Cerebellar cortex (tissue), 1 donor: ENCODE measurements at regions not wholly inside any gene's neighbourhood (a gene's known extent, or its start where the extent isn't known, plus 50 kb on each side); places are given as distances from the start of the nearest gene placed in this dataset.

Experiments used
- DNase-seq: peaks from one replicate; pipeline ENCODE4 v3.0.0-alpha.2; 2015; ENCODE audit warnings: low spot score

DNA sequence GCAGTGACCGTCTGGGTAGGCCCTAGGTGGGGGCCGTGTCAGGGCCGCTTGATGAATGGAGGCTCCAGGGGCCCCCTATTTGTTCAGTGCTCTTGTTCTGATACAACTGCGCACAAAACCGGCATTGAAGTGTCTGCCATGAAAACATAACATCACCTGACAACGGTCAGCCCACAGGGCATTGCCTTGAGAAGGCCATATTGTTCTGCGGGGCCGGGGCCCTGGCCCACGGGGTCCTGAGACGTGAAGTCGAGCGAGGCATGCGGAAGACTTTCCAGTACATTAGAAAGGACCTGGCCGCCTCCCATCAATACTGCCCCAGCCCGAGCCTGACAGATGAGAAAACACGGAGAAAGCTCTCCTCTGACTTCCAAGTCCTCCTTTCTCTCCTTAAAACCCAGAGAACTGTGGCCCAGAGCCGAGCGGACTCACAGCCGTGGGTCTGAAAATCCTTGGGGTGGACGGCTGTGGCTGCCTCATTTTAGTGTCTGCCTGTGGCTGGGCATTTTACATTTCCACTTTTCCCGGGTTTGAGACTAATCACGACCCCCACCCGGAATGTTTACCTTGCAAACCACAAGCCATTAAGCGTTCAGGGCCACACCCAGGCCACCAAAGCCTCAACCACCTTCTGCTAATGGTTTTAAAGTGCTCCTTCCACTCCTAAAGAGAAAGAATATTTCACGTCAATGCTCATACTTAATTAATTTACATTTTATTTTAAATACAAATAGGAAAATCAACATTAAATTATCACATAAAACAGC lies 391.0 kb upstream of the IRX2 start:
- DNase-seq: no peak

- DNase-seq: no peak
Observed at GRCh38 chr5:3140117-3140516, 388.6 kb upstream of the IRX2 start.

- no peak for DNase-seq
Observed at GRCh38 chr5:3139499-3139931, 388.0 kb upstream of the IRX2 start.

DNA sequence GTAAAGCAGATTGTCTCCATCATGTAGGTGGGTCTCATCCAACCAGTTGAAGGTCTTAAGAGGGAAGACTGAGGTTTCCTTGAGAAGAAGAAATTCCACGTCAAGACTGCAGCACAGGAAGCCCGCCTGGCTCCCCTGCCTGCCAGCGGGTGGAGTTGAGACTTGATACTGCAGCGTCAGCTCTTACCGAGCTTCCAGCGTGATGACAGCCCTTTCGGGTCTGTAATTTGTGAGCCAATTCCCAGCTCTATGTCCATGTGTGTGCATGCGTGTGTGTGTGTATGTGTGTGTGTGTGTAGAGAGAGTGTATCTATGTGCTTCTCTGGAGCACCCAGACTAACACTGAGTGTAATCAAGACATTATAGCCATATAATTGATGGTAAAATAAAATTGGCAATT lies 379.7 kb upstream of the IRX2 start:
- DNase-seq: no peak

GRCh38 chr5:3129252-3129651 lies 377.8 kb upstream of the IRX2 start:
- DNase-seq: no peak

- DNase-seq: no peak
Observed at GRCh38 chr5:3127423-3127911, 376.0 kb upstream of the IRX2 start.

- DNase-seq: no peak
Observed at GRCh38 chr5:3126639-3127038, 375.2 kb upstream of the IRX2 start.

GRCh38 chr5:3124410-3124809 lies 372.9 kb upstream of the IRX2 start:
- DNase-seq: no peak

GRCh38 chr5:3123763-3124157 lies 372.3 kb upstream of the IRX2 start:
- DNase-seq: no peak

GRCh38 chr5:3122985-3123762 lies 371.7 kb upstream of the IRX2 start:
- no peak for DNase-seq

DNA sequence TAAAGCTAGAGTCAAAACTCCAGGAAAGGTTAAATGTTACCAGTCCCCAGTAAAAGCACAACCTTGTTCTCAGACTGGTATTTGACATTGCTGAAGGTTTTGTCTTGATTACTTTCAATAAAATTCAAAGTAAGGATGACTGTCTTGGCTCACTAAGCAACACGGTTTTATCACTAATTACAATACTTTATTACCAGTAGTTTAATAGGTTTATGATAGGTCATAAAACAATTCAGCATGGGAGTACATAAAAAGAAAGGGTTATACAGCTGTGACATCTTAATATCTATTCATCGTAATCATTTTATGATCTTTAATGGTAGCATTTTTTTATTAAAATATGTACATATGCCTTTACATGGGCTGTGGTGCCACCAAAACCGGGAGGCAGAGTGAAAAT lies 370.7 kb upstream of the IRX2 start:
- no peak for DNase-seq

DNA sequence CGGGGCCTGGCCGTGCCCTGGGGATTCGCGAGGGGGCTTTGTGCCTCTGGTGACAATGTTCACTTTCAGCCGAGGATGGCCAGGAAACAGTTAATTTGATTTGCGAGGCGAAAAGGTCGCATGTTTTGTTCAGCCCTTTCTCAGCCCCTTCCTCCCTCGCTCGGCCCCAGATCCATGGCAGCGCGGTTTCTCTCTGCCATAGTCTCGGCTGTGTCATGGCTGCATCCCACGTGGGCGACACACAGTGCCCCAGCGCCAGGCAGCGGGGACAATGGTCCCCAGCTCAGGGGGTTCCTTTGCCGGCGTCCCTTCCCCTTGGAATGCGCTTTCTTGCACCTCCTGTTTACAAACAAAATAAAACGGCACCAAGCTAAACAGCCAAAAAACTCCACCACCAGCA lies 370.3 kb upstream of the IRX2 start:
- DNase-seq: no peak

GRCh38 chr5:3120028-3120427 lies 368.6 kb upstream of the IRX2 start:
- no peak for DNase-seq

GRCh38 chr5:3119435-3119834 lies 368.0 kb upstream of the IRX2 start:
- DNase-seq: no peak

GRCh38 chr5:3118340-3118739 lies 366.9 kb upstream of the IRX2 start:
- DNase-seq: no peak

GRCh38 chr5:3116366-3116765 lies 364.9 kb upstream of the IRX2 start:
- no peak for DNase-seq

- no peak for DNase-seq
Observed at GRCh38 chr5:3114467-3114866, 363.0 kb upstream of the IRX2 start.

DNA sequence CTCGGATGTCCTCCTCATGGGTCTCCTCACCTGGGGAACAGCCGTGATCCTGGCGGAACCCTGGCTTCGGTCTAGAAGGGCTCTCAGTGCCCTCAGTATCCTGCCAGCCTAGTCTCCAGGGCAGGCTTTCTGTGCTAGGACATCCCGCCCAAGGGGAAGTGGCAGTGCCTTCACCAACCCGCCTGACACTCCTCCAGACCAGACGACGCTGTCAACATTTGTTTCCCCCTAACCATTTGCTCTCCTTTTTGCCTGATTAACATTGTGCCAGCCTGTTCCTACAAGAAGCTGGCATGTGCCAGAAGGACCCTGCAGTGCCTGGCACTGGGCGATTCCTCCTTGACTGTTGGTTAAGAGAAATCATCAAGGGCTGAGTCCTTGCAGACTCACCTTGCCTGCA lies 358.9 kb upstream of the IRX2 start:
- no peak for DNase-seq

GRCh38 chr5:3107156-3107611 lies 355.7 kb upstream of the IRX2 start:
- DNase-seq: no peak

DNA sequence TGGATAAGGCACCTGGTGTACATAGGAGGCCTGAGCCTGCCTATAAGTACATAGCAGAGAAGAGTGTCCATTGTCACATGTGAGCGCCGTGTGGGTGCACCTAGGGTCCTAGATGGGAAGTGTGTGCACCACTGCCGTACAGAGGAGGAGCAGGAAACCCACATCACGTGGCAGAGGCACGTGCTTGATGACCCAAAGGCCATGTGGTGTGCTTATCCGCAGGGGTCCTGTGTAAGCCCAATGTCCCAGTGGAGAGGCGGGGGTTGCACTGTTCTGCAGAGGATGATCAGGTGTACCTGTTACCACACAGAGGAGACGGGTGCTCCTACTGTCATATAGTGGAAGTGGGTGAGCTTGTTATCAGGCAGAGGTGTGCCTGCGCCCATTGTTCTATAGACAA lies 354.1 kb upstream of the IRX2 start:
- no peak for DNase-seq

DNA sequence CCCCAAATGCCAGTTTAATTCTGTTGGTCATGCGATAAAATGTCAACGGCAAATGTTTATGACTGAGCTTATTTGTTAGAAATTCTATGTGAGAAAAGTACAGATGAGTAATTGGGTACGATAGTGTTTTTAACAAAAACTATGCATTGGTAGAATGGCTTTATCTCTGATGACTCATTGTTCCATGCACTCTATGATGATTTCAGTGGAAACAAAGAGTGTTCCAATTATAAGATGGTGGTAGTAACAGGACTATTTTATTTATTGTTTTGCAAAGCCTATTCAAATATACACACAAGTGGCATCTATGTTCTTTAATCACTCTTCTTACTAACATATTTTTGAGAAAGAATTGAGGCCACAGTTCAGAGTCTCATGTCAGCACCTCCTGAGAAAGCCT lies 353.7 kb upstream of the IRX2 start:
- no peak for DNase-seq

- no peak for DNase-seq
Observed at GRCh38 chr5:3104429-3105060, 353.1 kb upstream of the IRX2 start.

DNA sequence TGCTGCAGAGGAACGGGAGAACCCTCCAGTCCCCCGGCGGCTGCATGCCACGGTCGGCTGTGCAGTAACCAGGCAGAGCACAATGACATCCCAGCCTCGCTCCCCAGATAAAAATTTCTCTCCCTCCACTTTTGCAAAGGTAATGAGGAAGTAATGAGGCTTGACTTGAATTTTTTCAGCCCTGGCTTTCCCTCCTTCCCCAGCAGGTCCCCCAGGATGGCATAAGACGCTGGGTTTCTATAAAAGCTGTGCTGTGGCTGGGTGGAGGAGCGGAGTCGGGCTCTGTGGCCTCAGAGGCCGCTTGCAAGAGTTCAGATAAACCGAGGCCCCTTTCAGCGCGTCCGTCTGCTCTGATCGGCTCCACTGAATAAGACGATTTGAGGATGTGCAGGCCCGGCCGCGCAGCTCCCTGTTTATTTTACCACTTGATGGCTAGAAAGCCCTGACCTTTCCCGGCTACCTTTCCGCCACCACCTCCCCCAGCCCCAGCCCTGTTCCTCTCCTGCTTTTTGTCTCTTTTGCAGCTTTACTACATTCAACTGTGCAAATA lies 351.9 kb upstream of the IRX2 start:
- no peak for DNase-seq
